ENCODE measurements at regions not wholly inside any gene's neighbourhood (a gene's known extent, or its start where the extent isn't known, plus 50 kb on each side); places are given as distances from the start of the nearest gene placed in this dataset.

GRCh38 chr2:223472771-223473170 is 129.4 kb downstream of the SCG2 start:
- FAIRE-seq, result no peak
- no peak for DNase-seq
- Histone ChIP-seq H3K4me1 (no peaks in the 10 kb centered on the region), H3K27ac (no peak overlapping the region), H3K9me3 (no peaks in the 10 kb centered on the region), H3K27me3 (no peaks in the 10 kb centered on the region), H3K4me3 (no peak overlapping the region), H3K36me3 (no peaks in the 10 kb centered on the region)
- TF ChIP-seq, protein P1, sequence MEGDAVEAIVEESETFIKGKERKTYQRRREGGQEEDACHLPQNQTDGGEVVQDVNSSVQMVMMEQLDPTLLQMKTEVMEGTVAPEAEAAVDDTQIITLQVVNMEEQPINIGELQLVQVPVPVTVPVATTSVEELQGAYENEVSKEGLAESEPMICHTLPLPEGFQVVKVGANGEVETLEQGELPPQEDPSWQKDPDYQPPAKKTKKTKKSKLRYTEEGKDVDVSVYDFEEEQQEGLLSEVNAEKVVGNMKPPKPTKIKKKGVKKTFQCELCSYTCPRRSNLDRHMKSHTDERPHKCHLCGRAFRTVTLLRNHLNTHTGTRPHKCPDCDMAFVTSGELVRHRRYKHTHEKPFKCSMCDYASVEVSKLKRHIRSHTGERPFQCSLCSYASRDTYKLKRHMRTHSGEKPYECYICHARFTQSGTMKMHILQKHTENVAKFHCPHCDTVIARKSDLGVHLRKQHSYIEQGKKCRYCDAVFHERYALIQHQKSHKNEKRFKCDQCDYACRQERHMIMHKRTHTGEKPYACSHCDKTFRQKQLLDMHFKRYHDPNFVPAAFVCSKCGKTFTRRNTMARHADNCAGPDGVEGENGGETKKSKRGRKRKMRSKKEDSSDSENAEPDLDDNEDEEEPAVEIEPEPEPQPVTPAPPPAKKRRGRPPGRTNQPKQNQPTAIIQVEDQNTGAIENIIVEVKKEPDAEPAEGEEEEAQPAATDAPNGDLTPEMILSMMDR (IDR thresholded peaks at IDR 0.05), result no peak
- WGBS, 2 donors, result 84 to 89% methylated on average over 4 of the region's 4 CpGs
- intact Hi-C loops (cut with DNase I), result no loop called here
- no peak for ATAC-seq

DNA sequence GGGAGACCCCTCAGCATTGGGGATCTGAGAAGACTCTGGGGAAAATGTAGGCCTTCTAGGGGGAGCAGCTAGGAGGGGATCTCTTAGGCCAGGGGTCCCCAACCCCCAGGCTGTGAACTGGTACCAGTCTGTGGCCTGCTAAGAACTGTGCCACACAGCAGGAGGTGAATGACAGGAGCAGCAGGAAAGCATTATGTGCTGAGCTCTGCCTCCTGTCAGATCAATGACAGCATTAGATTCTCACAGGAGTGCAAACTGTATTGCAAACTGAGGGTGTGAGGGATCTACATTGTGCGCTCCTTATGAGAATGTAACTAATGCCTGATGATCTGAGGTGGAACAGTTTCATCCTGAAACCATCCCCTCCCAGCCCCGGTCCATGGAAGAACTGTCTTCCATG is 127.3 kb downstream of the SCG2 start:
- Histone ChIP-seq H3K27ac (no peak overlapping the region), H3K9me3 (no peaks in the 10 kb centered on the region), H3K27me3 (no peaks in the 10 kb centered on the region), H3K4me1 (no peaks in the 10 kb centered on the region), H3K36me3 (no peaks in the 10 kb centered on the region), H3K4me3 (no peak overlapping the region)
- DNase-seq (no peak), FAIRE-seq (no peak), ATAC-seq (no peak)
- WGBS, 2 donors, result 81 to 88% methylated on average over 2 of the region's 2 CpGs
- intact Hi-C loops (cut with DNase I), result no loop called here
- TF ChIP-seq, protein P1 (IDR thresholded peaks at IDR 0.05), result no peak

DNA sequence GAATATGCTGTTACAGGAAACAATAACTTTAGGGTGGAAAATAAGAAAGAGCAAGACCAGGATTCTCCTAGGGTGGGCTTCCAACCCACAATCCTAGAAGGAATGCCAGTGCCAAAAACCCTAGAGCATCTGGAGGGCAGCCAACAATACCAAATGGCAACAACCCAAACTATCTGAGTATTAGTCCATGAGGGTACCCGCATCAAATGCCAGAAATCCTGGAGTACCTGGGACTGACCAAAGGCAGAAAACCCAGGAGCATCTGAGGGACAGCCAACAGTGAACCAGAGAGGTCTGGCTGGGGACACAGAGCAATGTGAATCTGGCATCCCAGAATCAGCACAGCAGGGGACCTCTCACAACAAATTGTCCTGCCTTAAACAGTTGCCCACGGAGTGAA is 126.3 kb downstream of the SCG2 start:
- intact Hi-C loops (cut with DNase I), result no loop called here
- FAIRE-seq (no peak), ATAC-seq (no peak), DNase-seq (no peak)
- Histone ChIP-seq H3K4me3 (no peak overlapping the region), H3K27me3 (no peaks in the 10 kb centered on the region), H3K36me3 (no peaks in the 10 kb centered on the region), H3K27ac (no peak overlapping the region), H3K4me1 (no peaks in the 10 kb centered on the region), H3K9me3 (no peaks in the 10 kb centered on the region)
- TF ChIP-seq, protein P1 (IDR thresholded peaks at IDR 0.05), result no peak
- WGBS, 2 donors, result 59 to 70% methylated on average over 2 of the region's 2 CpGs

- no peaks in the 10 kb centered on the region for H3K4me1 ChIP-seq
- no peaks in the 10 kb centered on the region for H3K27me3 ChIP-seq
- H3K9me3 ChIP-seq, result no peaks in the 10 kb centered on the region
- DNase-seq (no peak), ATAC-seq (no peak), FAIRE-seq (no peak)
- H3K27ac ChIP-seq, result no peak overlapping the region
- no peaks in the 10 kb centered on the region for H3K36me3 ChIP-seq
- 85 to 100% methylated on average over 1 of the region's 1 CpG for WGBS, 2 donors
- intact Hi-C loops (cut with DNase I), result no loop called here
- no peak overlapping the region for H3K4me3 ChIP-seq
- TF ChIP-seq, protein P1 (IDR thresholded peaks at IDR 0.05), result no peak
Measured at GRCh38 chr2:223477318-223477717, 124.8 kb downstream of the SCG2 start.

GRCh38 chr2:223481486-223481885 is 120.7 kb downstream of the SCG2 start:
- WGBS, 2 donors, result 67 to 71% methylated on average over 5 of the region's 5 CpGs
- no peaks in the 10 kb centered on the region for H3K36me3 ChIP-seq
- no peaks in the 10 kb centered on the region for H3K9me3 ChIP-seq
- DNase-seq, result no peak
- no peaks in the 10 kb centered on the region for H3K4me1 ChIP-seq
- TF ChIP-seq, protein P1 (IDR thresholded peaks at IDR 0.05), result no peak
- no peak for FAIRE-seq
- ATAC-seq, result no peak
- no peaks in the 10 kb centered on the region for H3K27me3 ChIP-seq
- H3K27ac ChIP-seq, result no peak overlapping the region
- intact Hi-C loops (cut with DNase I), result no loop called here
- no peak overlapping the region for H3K4me3 ChIP-seq
